MV-4-11 (cell line): ENCODE measurements at regions not wholly inside any gene's neighbourhood (a gene's known extent, or its start where the extent isn't known, plus 50 kb on each side); places are given as distances from the start of the nearest gene placed in this dataset.

Experiments used
- DNase-seq: peaks from one replicate; lab custom pipeline; 2025; lab: John Stamatoyannopoulos, UW

GRCh38 chr7:115086146-115086841 lies 164.4 kb downstream of the MDFIC start:
- no peak for DNase-seq

DNA sequence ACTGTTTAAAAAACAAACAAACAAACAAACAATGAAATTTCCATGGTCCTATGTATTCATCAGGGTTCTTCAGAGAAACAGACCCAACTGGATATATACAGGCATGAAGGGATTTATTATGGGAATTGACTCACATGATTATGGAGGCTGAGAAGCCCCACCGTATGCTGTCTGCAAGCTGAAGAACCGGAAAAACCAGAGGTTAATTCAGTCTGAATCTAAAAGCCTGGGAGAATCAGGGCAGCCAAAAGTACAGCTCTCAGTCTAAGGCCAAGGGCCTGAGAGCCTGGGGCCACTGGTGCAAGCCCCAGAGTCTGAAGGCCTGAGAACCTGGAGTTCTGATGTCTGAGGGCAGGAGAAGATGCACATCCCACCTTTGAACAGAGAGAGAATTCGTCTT lies 163.5 kb downstream of the MDFIC start:
- DNase-seq, result no peak

- no peak for DNase-seq
These were observed 162.0 kb downstream of the MDFIC start for GRCh38 chr7:115083935-115084334.

- no peak for DNase-seq
These were observed 159.9 kb downstream of the MDFIC start for GRCh38 chr7:115081772-115082171.

DNA sequence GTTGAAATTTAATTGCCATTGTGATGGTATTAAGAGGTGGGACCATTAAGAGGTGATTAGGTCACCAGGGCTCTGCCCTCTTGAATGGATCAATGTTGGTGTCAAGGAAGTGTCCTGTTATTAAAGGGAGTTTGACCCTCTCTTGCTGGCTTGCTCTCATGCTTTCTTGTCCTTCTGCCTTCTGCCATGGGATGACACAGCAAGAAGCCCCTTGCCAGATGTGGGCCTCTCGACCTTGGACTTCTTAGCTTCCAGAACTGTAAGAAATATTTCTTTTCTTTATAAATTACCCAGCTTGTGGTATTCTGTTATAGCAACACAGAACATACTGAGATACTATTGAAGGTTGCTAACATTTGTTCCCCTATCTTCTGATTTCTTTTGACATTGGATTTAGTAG lies 157.0 kb downstream of the MDFIC start:
- no peak for DNase-seq

GRCh38 chr7:115078386-115078785 lies 156.5 kb downstream of the MDFIC start:
- DNase-seq, result no peak

GRCh38 chr7:115070311-115070710 lies 148.4 kb downstream of the MDFIC start:
- DNase-seq, result no peak
